Fibroblast of villous mesenchyme (primary cell): ENCODE measurements at regions not wholly inside any gene's neighbourhood (a gene's known extent, or its start where the extent isn't known, plus 50 kb on each side); places are given as distances from the start of the nearest gene placed in this dataset.

Experiments
- DNase-seq: peaks from one replicate; pipeline ENCODE4 v3.0.0-alpha.2; 2010; ENCODE audit warnings: low read depth
- H3K4me3 ChIP-seq: 2 replicates; pipeline ENCODE4 v1.5.1; 2011; ENCODE audit warnings: low read depth, mild to moderate bottlenecking, low read length
- TF ChIP-seq, protein P1 (sequence below): IDR thresholded peaks from 2 replicates; pipeline ENCODE4 v1.5.1; 2012; ENCODE audit warnings: low read depth, mild to moderate bottlenecking, low read length; ENCODE audit not compliant: insufficient read depth

DNA sequence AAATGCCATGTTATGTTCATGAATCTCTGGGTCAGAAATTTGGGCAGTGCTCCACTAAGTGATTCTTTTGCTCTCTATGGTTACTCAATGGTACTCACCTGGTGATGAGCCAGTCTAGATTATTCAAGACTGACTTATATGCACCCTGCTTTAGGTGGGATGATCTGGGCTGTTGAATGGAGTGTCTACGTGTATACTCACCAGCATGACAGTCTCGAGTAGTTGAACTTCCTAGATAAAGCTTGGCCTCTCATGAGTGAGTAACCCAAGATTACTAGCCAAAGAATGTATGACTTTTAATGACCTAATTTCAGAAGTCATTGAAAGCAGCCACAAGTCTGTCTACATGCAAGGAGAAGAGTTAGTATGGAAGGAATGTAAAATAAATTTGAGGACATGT, 77.5 kb upstream of the CADM2 start:
- no peak overlapping the region for H3K4me3 ChIP-seq
- DNase-seq = no peak
- TF ChIP-seq, protein P1, sequence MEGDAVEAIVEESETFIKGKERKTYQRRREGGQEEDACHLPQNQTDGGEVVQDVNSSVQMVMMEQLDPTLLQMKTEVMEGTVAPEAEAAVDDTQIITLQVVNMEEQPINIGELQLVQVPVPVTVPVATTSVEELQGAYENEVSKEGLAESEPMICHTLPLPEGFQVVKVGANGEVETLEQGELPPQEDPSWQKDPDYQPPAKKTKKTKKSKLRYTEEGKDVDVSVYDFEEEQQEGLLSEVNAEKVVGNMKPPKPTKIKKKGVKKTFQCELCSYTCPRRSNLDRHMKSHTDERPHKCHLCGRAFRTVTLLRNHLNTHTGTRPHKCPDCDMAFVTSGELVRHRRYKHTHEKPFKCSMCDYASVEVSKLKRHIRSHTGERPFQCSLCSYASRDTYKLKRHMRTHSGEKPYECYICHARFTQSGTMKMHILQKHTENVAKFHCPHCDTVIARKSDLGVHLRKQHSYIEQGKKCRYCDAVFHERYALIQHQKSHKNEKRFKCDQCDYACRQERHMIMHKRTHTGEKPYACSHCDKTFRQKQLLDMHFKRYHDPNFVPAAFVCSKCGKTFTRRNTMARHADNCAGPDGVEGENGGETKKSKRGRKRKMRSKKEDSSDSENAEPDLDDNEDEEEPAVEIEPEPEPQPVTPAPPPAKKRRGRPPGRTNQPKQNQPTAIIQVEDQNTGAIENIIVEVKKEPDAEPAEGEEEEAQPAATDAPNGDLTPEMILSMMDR = no peak

DNA sequence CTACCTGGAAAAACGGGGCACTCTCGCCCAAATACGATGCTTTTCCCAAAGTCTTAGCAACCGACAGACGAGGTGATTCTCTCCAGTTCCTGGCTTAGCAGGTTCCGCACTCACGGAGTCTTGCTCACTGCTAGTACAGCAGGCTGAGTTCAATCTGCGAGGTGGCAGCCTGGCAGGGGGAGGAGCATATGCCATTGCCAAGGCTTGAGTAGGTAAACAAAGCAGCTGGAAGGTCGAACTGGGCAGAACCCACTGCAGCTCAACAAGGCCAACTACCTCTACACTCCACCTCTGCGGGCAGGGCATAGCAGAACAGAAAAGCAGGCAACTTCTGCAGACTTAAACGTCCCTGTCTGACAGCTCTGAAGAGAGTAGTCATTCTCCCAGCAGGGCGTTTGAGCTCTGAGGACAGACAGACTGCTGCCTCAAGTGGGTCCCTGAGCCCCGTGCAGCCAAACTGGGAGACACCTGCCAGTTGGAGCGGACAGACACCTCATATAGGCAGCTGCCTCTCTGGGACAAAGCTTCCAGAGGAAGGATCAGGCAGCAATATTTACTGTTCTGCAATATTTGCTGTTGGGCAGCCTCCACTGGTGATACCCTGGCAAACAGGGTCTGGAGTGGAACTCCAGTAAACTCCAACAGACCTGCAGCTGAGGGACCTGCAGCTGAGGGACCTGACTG, 73.4 kb upstream of the CADM2 start:
- DNase-seq = no peak
- TF ChIP-seq, protein P1 = no peak
- no peak overlapping the region for H3K4me3 ChIP-seq

GRCh38 chr3:84891851-84892250, 66.9 kb upstream of the CADM2 start:
- TF ChIP-seq, protein P1 = no peak
- H3K4me3 ChIP-seq = no peak overlapping the region
- no peak for DNase-seq

- TF ChIP-seq, protein P1 = no peak
- no peak overlapping the region for H3K4me3 ChIP-seq
- DNase-seq = no peak
These were observed 65.6 kb upstream of the CADM2 start for GRCh38 chr3:84893211-84893610.

GRCh38 chr3:84904212-84904611, 54.6 kb upstream of the CADM2 start:
- H3K4me3 ChIP-seq = no peak overlapping the region
- TF ChIP-seq, protein P1 = no peak

DNA sequence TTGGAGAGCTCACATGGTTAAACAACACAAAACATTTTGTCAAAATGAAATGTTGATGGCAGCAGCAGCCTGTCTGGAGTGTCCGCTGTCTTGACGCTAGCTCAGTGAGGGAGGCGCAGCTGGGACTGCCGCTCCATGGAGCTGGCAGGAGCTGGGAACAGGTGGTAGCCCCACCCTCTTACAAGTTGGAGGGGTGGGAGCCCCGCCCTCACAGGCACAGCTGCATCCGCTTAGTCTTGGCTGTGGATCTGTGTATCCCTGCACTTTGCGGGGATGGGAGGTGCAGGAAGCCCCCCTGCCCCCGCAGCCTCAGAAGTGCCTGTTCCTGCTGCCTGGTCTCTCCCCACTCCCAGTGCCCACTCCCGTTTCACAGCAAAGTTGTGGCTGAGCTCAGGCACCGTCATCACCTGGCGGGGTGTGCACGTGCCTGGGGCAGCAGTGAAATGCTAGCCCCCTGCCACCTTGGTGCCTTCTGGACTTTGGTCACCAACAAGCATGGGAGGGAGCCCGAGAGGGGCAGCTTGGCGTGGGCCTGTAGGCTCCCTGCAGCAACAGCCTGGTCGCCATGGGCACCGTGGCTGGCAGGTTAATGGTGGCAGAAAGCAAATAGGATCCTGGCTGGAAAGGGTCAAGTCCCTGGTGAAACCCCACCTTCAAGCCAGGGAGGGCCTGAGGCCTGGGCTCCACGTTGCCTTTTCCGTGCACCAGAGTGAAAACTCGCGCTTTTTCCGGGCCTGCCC, 53.8 kb upstream of the CADM2 start:
- H3K4me3 ChIP-seq = no peak overlapping the region
- TF ChIP-seq, protein P1 = no peak
- no peak for DNase-seq

More at GRCh38 chr3:84904212-84904611, 54.6 kb upstream of the CADM2 start:
- no peak for DNase-seq
